Stimulated activated CD8-positive, alpha-beta memory T cell treated with anti-CD3 and anti-CD28 coated beads, Interleukin-4, amount 100 ng/mL, for 1 hour (primary cell): ENCODE measurements at regions not wholly inside any gene's neighbourhood (a gene's known extent, or its start where the extent isn't known, plus 50 kb on each side); places are given as distances from the start of the nearest gene placed in this dataset.

ENCODE experiments used
- DNase-seq, 2 donors: peaks; one replicate each; pipeline ENCODE4 v3.0.0-alpha.2; 2020; ENCODE audit warnings: low read depth in 2 of 2, low spot score in 1 of 2

DNA sequence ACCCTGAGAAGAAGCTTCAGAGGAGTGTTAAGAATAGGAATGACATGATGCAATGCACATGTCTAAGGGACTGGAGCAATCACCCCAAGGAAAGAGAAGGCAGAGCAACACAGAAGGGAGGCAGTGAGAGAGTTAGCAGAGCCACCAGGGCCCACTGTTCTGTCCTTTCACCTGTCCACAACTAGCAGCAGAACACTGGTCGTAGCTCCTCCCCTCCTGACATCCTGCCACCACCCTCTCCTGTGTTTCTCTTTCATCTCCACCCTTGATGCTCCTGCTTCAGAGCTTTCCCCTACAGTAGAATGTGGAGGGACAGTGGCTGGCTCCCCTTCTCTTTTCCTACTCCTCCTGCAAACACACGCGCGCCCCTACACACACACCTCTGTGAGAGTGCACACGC is 483.4 kb upstream of the KIF2A start:
- no peak for DNase-seq

GRCh38 chr5:61823065-61823464 is 482.9 kb upstream of the KIF2A start:
- no peak for DNase-seq

DNA sequence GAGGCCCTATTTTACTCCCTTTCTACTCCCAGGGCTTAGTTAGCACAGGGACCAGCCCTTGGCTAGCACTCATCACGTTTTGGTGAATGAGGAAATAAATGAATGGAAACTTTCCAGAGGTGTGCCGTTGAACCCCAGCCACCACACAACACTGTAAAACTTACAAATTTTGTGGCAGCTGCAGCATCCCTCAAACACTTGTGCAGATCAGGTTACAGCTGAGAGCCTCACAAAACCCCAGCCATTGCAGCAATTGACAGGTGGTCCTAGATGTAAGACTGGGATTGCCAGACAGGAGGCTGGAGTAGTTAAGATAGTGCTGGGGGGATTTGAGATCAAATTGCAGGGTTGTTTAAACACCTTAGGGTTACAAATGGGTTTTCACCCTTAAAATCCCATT is 482.2 kb upstream of the KIF2A start:
- no peak for DNase-seq

DNA sequence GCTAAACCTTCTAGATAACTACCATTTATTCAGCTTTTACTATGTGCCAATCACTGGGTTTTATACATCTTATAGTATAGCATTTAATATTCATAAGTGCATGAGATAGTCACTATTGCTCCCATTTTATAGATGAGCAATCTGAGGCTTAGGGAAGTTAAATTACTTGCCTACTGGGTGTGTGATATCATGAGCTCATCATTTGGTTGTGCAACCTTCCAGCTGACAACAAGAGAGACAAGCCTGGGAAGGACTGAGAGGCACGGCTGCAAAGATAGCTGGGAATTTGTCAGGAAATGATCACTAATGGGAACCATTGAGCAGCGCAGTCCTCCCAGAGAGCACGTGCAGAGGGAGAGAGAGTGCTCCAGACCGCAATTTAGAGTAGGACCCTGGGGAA is 481.6 kb upstream of the KIF2A start:
- no peak for DNase-seq

GRCh38 chr5:61827445-61827975 is 478.5 kb upstream of the KIF2A start:
- DNase-seq: no peak

DNA sequence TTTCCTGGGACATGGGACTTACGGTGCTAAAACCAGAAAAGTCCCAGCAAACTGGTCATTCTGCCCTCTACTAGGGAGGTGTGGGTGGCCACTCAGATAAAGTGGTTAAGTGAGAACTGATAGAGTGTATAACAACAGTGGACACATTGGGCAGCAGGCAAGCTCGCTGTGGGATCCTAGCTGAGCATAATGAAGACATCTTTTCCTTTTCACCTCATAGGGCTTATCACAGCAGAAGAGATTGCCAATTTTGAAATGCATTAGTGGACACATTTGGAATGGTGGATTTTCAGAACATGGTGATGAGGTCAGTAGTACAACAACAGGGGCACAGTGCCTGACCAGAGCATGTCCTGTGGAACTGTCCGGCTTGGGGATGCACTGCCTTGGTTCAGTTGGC is 477.1 kb upstream of the KIF2A start:
- DNase-seq: no peak

DNA sequence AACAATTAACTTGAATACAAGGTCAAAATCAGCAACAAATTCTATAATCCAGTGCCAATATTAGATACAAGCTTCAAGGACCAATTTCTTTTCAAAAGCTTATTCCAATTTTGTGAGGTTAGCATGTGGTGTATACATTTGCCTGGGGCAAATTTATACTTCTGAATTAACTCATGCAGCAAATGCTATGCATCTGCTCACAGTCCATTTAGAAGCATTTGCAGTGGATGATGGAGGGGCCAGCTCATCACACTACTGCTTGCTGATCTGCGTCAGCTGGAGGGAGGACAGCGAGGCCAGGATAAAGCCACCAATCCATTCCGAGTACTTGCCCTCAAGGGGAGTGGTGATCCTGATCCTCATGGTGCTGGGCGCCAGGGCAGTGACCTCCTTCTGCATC is 474.3 kb upstream of the KIF2A start:
- DNase-seq: no peak

DNA sequence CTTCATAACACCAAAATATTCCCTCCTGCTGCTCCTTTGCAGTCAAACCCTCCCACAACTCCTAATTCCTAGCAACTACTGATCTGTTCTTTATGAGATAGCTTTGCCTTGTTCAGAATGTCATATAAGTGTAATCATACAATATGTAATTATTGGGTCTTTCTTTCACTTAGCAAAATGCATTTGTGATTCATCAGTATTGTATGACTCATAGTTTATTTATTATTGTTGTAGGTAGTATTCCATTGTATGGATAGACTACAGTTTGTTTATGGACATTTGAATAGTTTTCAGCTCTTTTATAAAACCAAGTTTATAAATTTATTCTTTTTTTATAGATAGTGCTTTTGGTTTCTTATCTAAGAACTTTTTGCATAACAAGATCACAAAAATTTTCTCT is 468.2 kb upstream of the KIF2A start:
- DNase-seq: no peak

- no peak for DNase-seq
These were observed 465.6 kb upstream of the KIF2A start for GRCh38 chr5:61840361-61840760.

DNA sequence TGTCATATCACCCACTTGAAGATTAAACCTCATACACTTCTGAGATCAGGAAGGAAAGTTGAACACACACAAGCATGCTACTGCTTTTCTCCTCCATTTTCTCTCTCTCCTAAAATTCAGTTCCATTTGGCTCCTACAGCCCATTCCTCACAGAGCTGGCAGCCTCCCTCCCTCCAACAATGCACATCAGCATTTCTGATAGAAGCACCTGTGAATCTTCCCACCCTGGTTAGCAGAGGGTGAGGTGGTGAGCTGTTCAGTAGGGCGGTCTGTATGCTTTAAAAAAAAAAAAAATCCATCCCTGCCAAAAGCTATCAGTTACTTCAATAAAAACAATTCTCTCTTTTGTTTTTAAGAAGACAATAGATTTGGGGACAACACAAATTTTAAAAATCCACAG is 463.2 kb upstream of the KIF2A start:
- no peak for DNase-seq

- DNase-seq: no peak
These were observed 455.3 kb upstream of the KIF2A start for GRCh38 chr5:61850696-61851095.

DNA sequence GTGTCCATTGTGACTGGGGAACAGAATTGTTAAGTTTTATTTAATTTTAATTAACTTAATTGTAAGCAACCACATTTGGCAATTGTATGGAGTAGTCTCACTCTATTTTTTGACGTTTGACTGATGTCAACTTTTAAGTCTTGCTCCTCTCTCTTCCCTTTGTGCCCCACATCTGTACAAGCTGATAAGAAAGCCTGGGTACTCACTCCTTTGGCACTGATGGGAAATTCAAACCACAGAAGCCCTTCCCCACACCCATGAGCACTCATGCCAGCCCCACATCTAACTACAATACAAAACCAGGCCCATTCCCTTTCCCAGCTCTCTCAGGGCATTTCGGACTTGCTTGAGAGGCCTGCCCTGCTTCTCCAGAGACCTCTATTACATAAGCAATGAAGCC is 451.5 kb upstream of the KIF2A start:
- no peak for DNase-seq

DNA sequence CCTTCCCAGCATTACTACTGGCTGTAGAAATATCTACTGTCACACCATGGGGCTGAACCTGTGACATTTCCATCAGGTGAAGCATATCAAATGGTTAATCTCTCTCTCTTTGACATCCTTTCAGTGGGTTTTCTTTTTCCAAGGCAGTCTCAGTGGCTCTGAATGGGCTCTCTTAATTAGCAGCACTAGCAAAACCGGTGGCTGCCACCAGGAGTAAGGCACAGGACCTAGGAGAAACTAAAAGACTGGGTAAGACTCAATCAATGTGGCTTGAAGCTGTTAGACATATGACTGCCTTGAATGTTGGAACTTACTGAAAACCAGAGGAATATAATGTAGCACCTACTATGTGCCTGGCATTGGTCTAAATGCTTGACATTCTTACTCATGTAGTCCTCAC is 445.0 kb upstream of the KIF2A start:
- DNase-seq: no peak

DNA sequence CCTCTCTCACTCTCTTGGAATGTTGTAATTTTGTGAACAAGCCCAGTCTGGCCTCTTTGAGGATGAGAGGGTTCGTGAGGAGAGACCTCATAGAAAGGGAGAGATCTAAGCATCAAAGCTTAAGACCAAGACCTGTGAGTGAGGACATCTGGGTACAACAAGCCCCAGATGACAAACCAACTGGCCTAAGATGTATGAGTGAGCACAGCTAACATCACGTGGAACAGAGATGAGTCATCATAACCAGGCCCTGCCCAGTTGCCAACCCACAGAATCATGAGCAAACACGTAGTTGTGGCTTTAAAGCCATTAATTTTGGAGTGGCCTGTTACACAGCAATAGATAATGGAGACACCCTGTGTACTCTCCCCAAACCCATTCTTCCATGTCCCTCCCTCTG is 439.1 kb upstream of the KIF2A start:
- no peak for DNase-seq

GRCh38 chr5:61869333-61869732 is 436.7 kb upstream of the KIF2A start:
- no peak for DNase-seq

GRCh38 chr5:61878471-61878870 is 427.5 kb upstream of the KIF2A start:
- DNase-seq: no peak

- no peak for DNase-seq
These were observed 424.1 kb upstream of the KIF2A start for GRCh38 chr5:61881821-61882487.

- DNase-seq: no peak
These were observed 423.0 kb upstream of the KIF2A start for GRCh38 chr5:61882901-61883500.

DNA sequence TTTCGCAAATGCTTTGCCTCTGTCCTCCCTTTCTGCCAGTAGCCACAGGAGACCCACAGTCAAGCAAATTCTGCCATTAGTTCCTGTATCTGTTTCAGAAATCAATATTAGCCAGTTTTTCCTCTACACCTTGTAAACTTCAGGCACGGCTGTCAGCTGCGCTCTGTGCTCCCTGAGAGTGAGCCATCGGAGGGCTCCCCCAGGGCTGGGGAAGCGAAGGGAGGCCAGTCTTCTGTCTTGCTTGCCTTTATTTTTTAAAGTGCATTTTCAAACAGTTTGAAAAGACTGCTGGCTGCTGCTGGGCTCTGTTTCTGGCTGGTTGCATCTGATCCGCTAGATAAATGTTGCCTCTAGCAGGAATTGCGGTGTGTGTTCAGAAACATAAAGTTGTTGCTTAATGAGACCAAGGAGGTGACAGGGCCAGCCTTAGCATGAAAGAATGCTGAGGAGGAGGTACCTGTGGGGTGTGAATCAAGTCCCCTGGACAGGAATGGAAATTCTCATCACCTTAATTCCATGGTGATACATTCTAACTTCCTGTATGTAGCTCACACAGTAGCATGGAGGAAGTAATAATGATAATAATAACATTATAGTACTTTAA is 421.7 kb upstream of the KIF2A start:
- no peak for DNase-seq

DNA sequence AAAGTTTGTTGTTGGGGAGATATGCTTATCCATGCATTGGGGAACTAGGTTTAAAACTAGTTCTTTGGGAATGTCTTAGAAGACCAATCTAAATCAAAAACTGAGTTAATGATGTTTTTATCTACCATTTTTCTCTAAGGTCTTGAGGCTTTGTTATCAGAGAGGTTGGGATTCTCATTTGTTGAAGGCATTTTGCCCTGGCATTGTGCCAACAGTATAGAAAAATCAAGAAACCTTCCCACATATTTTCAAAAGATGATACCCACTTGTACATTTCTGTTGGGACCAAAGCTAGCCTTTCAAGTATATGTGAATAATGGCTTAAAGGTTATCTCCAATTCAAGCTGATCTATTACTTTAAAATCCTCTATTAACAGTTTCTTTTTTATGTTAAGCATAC is 419.8 kb upstream of the KIF2A start:
- DNase-seq: no peak

GRCh38 chr5:61887271-61887670 is 418.7 kb upstream of the KIF2A start:
- no peak for DNase-seq

GRCh38 chr5:61894046-61894445 is 412.0 kb upstream of the KIF2A start:
- DNase-seq: no peak

DNA sequence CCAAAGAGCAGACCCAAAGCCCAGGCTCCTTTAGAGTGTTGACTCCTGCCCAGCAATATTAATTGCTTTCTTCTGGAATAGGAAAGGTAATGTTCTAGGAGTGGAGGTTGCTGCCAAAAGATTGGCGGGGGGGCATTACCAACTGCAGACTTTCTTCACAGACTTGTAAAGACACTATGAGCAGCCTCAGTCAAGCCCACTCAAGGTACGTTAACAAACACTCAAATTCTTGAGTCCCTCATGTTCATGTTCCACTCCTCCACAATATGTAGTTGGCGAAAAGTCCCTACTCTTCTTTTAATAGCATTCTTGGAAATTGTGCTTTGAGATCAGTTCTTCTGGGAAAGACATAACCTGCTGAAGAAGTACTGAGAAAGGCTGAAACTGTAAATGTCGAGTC is 409.2 kb upstream of the KIF2A start:
- no peak for DNase-seq
